ENCODE measurements at regions not wholly inside any gene's neighbourhood (a gene's known extent, or its start where the extent isn't known, plus 50 kb on each side); places are given as distances from the start of the nearest gene placed in this dataset.
"Not testable (repeated sequence)": the region's sequence is repeated elsewhere in the genome, so short reads cannot be mapped to it uniquely, and the experiment has no call there.

DNA sequence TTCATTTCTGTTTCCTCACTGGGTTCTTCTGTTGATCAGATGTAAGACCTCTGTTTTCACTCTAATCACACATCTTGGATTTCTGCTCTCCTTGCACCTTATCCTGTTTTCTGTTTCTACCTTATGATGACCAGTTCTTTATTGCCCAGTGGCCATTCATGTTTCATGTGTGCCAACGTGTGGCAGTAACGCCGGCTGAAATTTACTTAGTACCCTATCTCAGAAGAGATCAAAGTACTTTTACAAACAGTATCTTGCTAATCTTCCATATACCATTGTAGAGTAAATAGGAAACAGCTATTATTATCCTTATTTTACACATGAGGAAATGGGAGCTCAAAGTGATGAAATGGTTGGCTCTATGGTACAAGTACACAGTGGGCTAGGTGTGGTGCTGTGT is 74.0 kb downstream of the GATA3 start:
- DNase-seq, result no peak

DNA sequence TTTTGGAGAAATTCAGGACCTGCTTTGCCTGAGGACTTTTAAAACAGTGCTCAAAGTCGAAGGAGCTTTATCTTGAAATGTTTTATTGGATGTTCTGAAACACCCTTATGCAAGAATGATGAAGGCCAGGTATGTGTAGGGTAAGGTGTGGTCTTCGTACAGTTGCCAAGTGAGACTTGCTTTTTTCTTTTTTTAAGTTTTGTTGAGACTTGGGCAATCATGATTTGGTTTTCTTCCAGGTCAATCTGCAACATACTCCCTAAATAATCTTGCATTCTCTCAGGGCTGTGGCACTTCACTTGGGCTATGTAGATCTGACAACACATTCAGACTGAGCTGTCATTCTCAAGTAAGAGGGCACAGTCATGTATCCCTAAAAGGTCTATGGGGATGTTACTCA is 75.0 kb downstream of the GATA3 start:
- no peak for DNase-seq

DNA sequence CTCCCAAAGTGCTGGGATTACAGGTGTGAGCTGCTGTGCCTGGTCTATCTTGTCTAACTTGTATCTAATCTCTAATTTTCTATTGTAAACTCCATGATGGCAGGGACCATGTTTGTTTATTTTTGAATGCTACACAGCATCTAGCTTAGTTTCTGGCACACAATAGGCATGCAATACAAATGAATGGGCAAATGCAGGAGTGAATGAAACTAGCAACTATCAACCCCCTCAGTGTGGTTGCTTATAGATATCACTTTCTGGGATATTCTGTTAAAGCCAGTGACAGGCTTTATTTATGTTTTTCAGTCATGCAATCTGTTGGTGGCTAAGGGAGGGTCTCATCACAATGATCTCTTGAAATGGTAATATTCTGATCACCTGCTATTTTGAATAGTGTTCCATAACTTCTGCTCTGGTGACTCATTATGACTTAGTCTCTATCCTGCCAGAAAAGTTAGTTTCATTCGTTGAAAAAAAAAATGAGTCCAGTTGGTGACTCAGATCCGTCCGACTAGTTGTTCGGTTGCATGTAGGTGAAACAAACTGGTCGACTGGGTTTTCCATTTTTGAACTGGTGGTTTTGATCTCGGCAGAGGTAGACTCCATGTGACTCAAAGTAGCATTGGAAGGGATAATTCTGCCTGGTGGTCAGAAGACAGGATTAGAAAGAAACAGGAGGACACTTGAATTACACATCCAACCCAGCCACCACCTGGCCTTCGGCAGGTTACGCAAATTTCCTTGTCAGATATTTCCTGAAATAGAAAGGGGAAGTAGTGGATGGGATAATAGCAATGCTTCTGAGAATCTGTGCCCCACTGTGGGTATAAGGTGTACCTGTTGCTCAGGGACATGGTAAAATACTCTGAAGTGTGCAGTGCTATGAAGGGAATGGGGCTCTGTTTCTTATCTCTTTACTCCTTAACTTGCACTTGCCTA is 76.8 kb downstream of the GATA3 start:
- no peak for DNase-seq

DNA sequence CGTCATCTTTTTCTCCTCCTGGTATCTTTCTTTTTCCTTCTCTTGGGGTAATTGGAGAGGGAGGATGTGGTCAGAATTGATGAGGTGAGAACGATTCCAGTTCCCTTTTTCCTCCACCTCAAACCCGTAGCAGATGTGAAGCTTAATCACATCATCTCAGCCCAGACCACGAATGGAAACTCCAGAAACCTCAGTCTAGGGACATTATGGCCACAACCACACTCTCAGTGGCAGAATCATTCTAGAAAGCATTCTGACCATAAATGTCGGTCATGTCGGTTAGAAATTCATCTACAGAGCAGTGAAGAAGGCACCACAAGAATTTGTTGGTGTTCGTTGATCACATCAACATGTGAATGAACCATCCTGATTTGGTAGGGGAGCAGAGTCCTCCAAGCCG is 78.7 kb downstream of the GATA3 start:
- no peak for DNase-seq

DNA sequence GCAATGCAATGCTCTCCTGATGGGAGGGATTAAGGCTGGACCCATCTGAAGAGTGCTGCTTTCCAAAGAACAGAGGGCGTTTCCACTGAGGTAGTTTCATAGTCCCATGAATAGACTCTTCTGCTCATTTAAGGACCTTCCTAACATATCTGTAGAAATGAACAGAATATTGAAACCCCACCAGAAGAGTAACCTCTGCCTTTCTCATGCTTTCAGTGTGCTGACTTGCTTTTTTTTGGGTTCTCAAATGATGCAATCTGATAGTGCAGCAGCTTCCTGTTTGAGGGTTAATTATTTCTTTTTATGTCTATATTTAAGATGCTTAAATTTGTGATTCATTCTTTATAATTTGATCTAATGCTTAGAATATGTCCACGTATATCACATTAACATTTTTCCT is 82.2 kb downstream of the GATA3 start:
- no peak for DNase-seq

DNA sequence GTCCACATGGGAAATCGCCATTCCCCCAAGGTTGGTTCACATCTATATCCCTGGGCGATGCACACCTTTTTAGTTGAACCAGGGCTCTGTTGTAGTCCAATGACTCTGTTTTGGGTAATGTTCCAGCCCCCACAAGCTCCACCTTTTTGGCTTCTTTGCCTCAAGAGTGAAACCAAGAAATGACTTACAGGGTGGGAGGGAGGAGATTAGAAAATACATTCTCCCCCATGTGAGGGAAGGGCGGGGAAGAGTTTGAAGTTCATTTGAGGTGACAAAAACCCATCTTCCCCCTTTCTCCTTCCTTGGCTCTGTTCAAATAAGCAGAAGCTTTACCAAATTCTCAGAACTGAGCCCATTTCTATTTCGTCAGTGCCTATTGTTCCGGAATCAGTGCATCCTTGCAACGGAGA is 82.8 kb downstream of the GATA3 start:
- DNase-seq, result no peak

DNA sequence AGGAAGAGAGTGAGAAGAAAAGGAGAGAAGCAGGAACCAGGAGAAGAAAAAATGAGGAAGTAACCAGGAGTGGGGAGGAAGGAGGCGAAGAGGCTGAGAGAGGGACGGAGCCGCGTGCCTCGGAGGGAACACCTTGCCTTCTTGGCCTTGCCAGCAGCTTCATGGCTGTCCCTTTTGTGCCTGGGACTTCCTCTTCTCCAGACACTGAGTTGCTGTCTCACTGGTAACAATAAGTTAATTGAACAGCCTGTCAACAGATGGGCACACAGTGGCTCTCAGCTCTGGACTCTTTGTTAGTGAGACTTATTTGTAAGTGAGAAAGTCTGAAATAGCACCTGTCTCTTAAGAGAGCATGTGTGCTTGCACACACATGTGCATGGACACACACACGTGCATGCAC is 83.2 kb downstream of the GATA3 start:
- DNase-seq, result no peak

DNA sequence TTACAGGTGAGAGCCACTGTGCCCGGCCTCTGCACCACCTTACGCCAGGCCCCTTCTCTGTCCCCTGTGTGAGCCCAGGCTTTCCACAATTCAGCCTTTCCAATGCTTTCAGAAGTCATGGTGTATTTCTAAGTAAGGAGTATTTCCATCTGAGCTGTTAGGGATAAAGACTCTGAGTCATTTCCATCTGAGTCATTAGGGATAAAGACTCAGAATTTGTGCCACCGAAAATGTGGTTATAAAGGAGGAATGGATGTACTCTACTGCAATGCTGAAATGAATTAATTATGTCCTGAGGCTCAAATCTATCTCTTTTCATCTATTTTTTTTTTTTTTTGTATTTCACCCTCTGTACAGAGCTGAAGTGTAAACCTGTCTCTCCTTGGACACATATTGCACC is 84.0 kb downstream of the GATA3 start:
- DNase-seq, result no peak

DNA sequence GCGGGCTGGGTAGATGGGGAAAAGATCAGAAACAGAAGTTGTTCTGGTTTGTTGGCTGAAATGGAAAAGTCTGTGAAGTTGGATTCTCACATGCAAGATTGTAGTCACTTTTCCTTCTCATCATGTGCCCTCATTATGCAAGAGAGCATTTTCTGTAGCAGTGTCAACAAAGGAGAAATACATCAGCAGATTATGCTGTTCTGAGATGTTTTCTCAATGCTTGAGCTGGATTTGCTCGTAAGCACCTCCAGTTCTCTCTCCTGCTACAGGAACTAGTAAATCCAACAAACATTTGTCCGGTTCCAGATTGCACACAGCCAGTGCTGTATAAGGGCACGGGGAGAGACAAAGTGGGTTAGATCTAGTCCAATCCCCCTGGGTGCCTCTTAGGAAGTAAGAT is 90.0 kb downstream of the GATA3 start:
- no peak for DNase-seq

DNA sequence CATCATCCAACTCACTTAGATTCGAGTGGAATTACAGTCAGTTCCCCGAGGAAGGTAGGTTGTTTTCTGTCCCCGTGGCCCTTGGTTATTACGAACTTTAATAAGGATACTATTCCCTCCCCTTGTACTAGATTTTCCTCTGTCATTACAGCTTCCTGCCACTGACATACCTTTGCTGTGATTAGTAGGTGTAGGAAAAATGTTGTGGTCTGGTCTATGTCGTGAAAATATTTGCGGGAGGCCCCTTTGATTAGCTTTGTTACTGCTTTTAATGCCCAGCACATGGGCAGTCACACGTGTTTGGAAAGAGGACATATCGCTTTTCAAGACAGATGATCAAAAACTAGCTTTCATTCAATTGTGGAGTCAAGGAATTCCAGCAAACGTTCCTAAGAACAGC is 92.2 kb downstream of the GATA3 start:
- DNase-seq, result no peak

DNA sequence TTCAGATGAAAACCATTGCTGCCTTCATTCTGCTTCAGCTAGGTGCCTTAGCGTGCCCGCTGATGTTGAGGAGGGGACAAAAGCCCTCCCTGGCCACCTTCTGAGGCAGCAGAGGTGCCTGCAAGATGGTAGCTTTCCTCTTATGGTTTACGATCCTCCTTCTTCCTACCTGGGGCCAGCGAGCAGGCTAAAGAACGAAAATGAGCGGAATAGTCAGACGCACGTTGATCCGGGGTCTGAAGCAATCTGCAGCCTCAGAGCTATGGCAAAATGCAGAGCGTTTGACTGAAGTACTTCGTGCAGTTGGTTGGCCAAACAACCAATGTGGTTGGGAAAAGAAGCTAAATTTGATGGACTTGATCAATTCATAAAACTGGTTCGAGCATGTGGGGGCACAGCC is 95.5 kb downstream of the GATA3 start:
- no peak for DNase-seq

DNA sequence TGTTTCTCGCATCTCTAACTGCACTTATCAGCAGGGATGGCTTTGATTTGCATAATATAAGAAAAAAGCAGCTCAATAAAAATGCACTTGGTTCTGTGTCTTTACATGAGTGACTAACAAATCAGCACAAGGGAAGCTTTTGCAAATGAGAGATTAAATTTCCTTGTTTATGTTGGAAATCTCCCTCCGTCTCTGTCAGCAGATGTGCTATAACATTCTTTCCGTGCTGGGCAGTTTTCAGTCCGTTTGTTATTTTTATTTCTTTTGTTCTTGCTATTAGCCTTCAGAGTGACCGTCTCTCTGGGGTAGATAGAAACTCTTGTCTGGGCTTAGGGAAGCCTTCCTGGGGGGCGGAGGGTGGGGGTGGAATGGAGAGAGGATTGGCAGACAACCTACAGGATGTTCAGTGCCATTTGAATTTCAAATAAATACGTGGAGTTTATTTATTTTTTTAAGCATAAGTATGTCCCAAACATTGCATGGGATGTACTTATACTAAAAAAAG is 96.0 kb downstream of the GATA3 start:
- no peak for DNase-seq

DNA sequence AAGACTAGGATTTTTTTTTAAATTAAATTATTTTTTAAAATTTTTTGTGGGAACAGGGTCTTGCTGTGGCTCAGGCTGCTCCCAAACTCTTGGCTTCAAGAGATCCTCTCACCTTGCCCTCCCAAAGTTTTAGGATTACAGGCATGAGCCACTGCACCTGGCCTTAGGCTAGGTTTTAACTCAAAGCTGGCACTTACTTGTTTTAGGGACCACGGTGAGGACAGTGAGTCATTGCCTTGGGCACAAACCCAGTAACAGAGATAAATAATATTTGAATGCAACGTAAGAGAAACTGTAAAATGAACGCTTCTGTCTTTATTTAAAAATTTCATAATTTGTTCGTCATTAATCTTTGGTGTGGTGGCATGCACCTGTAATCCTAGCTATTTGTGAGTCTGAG is 96.6 kb downstream of the GATA3 start:
- no peak for DNase-seq

DNA sequence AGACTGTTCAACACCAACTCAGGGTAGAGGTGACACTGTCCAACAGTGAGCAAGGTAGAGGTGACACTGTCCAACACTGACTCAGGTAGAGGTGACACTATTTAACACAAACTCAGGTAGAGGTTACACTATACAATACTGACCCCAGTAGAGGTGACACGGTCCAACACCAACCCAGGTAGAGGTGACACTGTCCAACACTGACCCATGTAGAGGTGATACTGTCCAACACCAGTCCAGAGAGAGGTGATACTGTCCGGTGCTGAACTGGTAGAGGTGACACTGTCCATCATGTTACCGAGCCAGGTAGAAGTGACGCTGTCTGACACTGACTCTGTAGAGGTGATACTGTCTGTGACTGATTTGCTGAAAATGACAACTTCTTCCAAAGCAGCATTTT is 102.4 kb downstream of the GATA3 start:
- no peak for DNase-seq

DNA sequence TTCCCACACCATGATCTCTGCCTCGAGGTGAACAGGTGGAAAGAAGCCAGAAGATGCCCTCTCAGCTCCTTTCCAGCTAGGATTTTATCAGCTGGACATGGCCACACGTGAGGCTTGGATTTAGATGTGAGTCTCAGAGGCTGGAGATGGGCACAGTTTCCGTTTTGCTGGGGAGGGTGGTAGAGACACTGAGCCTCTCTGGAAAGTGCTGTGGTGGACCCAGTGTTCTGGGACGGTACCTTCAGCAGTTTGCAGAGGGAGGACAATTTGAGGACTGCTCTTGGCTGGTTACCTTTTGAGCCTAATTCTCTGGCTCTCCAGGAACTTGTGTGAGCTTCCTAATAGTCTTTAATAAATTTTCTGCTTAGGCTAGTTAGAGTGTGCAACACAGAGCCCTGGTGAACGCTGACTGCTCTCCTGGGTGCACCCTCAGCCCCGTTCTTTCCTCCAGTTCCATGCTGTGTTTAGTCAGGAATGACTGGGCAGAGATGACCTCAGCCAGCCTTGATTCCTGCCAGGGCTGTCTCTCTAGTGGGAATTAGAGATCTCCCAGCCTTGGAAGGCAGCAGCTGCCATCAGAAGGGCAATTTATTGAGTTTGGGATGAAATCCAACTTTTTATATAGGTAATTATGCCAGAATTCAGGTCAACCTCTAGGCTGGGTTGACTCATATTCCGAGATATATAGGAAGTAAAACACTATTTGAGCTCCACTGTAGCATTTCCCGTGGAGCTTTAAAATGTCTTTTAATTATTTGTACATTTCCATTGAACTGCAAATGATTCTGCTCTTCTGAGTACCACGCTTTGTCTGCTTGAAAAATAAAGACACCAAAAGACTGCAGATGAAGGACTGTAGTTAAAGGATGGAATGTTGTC is 103.9 kb downstream of the GATA3 start:
- DNase-seq, result no peak

DNA sequence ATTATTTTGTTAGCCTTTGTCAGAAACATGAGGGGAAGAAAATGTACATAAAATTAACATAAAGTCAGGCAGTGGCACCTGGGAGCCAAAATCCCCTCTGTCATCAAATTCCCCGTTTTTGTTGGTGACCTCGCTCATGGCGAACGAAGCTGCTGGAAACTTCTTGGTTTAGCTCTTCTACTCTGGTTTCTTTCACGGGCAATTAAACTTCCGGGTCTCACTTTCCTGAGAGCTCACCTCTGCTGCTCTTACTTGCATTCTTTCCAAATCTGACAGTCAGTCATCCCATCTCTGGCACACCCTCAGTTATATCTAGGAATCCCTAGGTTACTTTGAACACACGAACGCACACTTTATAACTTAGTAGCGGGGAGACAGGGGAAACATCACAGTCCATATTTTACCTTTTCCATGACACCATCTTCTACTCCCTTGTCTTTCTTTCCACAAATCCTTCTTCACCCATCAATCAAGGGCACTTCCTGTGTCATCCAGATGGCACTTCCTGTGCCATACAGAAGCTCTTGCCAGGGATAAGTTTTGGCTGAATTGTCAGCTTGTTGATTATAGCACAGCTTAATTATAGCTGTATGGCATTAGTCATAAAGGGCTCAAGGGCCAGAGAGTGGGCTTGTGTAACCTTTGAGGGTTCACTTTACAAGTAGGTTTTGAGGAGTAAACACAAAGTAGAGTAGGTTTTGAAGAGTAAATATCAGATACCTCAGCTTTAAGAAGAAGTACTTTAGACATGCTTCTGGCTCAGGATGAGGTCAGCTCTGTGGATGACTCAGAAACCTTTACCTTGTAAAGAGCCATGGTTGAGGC is 105.1 kb downstream of the GATA3 start:
- no peak for DNase-seq

DNA sequence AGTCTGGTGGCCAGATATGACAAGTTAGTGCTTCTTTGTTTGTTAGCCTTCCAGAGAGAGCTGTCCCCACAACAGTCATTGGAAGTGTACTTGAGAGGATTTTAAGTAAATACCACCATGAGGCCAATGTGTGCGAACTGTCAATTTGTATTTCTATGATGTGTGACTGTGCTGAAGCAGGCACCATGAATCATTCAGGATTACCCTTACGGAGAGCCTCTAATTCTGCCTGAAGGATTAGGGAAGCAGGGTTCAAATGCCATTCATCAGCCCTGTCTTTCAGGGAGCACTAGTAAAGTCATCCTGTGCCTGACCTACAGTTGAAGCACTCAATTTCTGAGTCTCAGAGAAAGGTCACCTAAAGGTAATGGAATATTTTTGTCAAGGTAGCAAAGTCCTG is 109.3 kb downstream of the GATA3 start:
- no peak for DNase-seq

DNA sequence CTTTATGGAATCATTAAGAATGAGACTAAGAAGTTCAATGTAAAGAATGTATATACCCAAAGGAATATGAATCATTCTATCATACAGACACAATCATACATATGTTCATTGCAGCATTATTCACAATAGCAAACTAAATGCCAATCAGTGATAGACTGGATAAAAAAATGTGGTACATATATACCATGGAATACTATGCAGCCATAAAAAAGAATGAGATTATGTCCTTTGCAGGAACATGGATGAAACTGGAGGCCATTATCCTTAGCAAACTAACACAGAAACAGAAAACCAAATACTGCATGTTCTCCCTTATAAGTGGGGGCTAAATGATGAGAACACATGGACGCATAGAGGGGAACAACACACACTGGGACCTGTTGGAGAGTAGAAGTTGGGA is 110.2 kb downstream of the GATA3 start:
- not testable (repeated sequence) for DNase-seq

DNA sequence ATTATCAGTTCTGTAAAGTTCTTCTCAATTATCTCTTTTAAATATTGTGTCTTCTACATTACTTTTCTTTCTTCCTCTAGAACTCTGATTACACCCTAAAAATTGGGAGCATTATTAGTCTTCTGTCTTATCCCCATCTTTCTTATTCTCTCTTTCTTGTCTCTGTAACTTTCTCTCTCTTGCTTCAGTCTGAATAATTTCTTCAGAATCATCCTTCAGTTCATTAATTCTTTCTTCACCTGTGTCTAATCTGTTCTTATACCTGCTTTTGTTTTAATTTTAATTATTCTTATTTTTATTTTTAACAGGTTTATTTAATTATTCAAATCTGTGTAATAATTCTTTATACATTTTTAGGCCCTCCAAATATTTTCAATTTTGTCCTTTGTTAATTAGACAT is 114.3 kb downstream of the GATA3 start:
- no peak for DNase-seq

DNA sequence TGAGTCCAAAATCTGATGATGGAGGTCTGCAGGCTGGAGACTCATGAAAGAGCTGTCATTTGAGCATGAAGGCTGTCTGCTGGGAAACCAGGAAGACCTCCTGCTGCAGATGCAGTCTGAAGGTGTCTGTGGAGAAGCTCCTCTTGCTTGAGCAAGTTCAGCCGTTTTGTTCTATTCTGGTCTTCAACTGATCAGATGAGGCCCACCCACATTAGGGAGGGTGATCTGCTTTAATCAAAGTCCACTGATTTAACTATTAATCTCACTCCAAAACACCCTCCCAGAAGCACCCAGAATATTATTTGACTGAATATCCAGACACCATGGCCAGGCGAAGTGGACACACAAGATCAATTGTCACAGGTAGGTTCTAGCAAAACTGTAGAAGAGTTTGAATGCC is 116.5 kb downstream of the GATA3 start:
- no peak for DNase-seq

DNA sequence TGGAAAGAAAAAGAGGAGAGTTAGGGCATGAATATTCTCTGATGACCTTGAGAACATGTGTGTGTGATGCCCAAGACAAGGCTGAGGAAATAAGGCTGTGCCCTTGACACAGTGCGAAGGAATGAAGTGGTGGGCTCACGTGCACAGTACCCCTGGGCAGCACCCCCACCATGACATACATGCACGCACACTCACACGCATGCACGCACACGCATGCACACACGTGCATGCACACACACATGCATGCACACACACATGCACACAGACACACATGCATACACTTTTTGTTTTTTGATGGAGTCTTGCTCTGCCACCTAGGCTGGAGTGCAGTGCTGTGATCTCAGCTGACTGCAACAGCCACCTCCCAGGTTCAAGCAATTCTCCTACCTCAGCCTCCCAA is 118.1 kb downstream of the GATA3 start:
- DNase-seq, result no peak

DNA sequence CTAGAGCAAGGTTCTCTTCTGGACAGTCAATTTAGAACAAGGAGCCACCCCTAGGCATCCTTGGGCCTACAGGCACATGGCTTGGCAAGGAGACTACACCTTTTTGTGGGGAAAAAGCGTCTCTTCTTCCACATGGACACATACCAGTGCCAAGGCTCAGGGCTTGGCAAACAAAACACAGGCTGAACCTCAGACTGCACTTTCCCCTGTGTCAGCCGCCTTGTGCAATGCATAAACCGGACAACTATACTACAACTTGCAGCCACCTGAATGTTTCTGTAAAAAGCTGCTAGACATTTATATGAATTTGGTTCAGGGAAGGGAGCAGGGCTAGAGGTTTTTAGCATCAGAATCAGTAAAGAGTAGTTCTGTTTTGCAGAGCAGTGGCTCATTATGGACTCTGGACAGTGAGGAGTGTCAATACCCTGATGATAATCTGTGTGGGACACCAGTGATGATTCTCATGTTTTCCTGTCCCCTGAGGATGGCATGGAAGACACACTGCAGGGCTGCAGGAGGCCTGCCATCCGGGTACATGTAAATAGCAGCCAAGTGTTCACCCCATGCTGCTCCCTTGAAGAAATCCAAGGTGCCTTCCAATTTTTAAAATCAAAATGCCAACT is 118.9 kb downstream of the GATA3 start:
- DNase-seq, result no peak

DNA sequence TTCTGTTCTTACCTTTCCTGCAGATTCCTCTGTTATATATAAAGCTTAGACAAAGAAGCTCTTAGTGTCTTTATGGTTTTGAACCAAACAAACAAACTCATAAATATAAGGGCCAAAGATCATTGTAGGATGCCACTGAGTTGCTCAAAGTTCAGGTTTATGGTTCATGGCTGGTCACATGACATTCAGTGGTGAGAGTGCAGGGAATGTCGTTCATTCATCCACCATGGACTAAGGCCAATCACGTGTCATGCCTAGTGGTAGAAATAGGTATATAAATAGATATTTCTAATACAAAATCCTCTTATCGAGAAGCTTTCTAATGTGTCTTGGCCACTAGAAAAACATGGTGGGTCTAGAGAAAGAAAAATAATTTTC is 119.4 kb downstream of the GATA3 start:
- no peak for DNase-seq
